GM12865 (cell line): ENCODE measurements at regions not wholly inside any gene's neighbourhood (a gene's known extent, or its start where the extent isn't known, plus 50 kb on each side); places are given as distances from the start of the nearest gene placed in this dataset.

Experiments used
- DNase-seq: peaks from one replicate; pipeline ENCODE4 v3.0.0; 2010; ENCODE audit warnings: low read depth
- H3K4me3 ChIP-seq: 2 replicates; pipeline ENCODE4 v1.5.1; 2011; ENCODE audit warnings: mild to moderate bottlenecking, low read depth, low read length, control low read depth
- TF ChIP-seq, protein P1 (sequence below): IDR thresholded peaks from 2 replicates; pipeline ENCODE4 v1.5.1; 2011; ENCODE audit warnings: low read length, control low read depth, low read depth, inconsistent platforms; ENCODE audit not compliant: insufficient read depth; ENCODE audit errors: missing control alignments

DNA sequence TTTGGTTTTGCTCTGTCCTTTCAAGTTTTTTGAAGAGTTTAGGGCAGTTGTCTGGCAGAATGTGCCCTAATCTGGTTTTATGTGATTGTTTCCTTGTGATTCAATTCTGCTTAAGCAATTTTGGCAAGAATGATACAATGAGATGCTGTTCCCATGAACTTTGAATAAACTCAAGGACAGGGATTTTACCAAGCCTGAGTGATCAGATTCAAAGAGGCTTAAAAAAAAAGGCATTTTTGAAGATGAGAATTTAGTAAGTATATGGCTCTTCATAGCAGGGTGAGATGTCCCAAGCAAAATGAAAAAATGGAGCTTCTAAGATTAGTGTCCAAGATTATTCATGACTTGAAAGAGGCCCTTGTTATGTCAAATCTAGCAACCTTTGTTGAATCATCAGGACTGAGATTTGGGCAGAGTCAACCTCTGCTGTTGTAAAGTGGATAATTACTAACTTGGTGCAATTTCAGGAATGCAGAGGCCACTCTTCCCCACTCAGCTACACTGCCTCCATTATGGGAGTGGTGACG lies 180.6 kb upstream of the NUDT4 start:
- TF ChIP-seq, protein P1, sequence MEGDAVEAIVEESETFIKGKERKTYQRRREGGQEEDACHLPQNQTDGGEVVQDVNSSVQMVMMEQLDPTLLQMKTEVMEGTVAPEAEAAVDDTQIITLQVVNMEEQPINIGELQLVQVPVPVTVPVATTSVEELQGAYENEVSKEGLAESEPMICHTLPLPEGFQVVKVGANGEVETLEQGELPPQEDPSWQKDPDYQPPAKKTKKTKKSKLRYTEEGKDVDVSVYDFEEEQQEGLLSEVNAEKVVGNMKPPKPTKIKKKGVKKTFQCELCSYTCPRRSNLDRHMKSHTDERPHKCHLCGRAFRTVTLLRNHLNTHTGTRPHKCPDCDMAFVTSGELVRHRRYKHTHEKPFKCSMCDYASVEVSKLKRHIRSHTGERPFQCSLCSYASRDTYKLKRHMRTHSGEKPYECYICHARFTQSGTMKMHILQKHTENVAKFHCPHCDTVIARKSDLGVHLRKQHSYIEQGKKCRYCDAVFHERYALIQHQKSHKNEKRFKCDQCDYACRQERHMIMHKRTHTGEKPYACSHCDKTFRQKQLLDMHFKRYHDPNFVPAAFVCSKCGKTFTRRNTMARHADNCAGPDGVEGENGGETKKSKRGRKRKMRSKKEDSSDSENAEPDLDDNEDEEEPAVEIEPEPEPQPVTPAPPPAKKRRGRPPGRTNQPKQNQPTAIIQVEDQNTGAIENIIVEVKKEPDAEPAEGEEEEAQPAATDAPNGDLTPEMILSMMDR, result no peak
- H3K4me3 ChIP-seq, result no peak overlapping the region
- DNase-seq, result no peak

DNA sequence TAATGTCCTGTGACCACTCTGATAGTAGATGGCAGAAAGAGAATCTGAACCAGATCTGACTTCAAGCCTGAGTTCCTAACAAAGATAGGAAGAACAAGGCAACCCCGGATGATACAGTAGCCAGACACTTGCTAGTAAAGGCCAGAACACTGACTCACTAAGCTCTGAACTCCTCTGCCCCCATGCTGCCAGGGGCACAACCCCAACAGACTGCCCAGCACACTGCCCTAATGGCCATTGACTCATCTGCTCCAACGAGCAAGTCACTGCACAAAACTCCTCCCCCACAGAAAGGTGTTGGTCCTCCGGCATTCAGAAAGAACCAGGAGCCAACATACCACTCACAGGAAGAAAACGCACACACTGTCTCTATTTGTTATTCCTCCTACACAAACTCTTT lies 179.6 kb upstream of the NUDT4 start:
- TF ChIP-seq, protein P1, result no peak
- no peak overlapping the region for H3K4me3 ChIP-seq
- no peak for DNase-seq

DNA sequence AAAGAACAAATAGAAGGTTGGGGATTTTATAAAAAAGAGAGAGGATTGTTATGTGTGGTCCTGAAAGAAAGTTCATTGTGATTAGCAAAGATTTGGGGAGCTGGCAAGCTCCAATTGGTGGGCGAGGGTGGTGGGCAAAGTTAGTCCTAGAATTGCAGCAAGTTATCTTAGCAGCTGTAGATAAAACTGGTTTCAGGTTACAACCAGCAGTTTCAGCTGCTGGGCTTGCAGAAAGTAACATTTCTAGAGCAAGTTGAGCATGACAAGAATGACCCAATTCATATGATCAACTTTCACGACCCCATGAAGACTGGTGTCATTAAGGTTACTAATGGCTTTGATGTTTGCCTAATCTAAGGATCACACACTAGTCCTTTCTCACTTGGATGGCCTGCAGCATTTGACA lies 177.9 kb upstream of the NUDT4 start:
- TF ChIP-seq, protein P1, result no peak
- DNase-seq, result peak; percentile 33
- H3K4me3 ChIP-seq, result no peak overlapping the region

DNA sequence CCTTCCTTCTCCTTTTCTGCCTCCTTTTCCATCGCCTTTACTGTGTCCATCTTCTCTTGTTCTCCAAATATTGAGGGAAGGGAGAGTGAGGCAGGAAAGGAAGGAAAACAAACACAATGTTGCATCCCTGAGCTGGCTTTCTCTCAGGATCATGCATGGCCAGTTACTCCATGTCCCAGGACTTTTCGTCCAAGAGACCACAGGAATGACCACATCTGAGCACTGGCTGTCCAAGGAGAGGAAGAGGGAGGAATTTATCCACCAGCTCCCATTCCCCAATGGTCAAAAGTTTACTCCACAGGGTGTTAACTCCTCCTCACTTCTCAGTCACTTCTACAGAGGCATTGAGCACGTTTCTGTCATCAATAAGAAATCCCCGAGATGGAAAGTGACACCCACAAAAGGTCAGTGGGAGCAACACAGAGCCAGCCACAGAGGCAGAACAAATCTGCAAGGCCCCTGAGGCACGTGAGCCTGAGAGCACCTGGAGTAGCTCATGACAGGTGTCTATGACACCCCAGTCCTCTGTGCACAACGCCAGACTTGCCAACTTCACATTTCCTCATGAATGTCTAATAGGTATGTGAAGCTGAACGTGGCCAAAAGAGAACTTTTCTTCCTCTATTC lies 177.3 kb upstream of the NUDT4 start:
- TF ChIP-seq, protein P1, result no peak
- DNase-seq, result peak; percentile 28
- H3K4me3 ChIP-seq, result no peak overlapping the region

DNA sequence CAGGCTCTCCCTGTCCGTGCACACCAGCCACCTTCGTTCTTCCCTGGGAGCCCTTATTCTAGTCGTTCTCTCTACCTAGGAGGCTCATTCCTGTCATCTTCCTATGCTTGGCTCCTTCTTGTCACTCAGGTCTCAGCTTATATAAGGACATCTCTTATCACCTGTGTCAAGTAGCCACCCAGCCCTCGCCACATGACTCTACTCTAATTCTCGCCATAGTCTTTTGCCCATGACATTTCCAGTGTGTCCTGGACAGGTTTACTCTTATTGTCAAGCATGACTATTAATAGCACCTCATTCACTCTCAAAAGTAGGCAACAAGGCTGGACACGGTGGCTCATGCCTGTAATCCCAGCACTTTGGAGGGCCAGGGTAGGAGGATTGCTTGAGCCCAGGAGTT lies 175.7 kb upstream of the NUDT4 start:
- DNase-seq, result no peak
- TF ChIP-seq, protein P1, result no peak
- no peak overlapping the region for H3K4me3 ChIP-seq

DNA sequence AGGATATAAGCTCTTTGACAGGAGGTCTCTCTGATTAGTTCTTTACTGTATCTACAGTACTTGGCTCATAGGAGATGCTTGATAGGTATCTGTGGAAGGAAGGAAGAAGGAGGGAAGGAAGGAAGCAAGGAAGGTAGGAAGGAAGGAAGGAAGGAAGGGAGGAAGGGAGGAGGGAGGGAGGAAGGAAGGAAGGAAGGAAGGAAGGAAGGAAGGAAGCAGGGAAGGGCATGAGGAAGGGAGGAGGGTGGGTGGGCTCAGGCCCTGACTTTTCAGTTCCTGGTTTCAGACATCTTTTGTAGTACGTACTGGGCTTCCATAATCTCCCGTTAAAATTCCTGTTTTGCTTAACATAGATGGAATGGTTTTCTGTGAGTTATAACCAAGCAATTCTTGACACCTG lies 175.0 kb upstream of the NUDT4 start:
- TF ChIP-seq, protein P1, result no peak
- no peak for DNase-seq
- no peak overlapping the region for H3K4me3 ChIP-seq

DNA sequence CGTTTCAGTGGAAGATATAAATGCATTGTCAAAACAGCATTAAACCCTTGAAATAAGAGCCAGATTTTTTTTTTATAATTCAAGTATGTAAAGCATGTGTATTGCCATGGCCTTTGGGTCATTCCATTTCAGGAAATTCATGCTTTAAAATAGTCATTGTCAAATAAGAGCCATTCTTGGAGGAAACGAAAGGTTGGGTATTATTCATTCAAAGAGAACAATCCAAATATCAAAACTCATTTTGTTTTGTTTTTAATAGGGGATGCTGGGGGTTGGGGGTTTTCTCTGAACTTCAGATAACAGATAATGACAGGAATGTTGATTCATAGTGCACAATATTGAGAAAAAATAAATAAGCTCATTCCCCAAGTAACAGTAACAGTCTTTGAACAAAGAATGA lies 174.4 kb upstream of the NUDT4 start:
- TF ChIP-seq, protein P1, result no peak
- no peak overlapping the region for H3K4me3 ChIP-seq
- DNase-seq, result no peak
